Stimulated activated naive CD4-positive, alpha-beta T cell (primary cell): ENCODE measurements at regions not wholly inside any gene's neighbourhood (a gene's known extent, or its start where the extent isn't known, plus 50 kb on each side); places are given as distances from the start of the nearest gene placed in this dataset.

ENCODE experiments used
- DNase-seq, 6 experiments: peaks; one replicate each; lab custom pipeline; 2025; lab: John Stamatoyannopoulos, UW

GRCh38 chr10:130869179-130869841 lies 442.2 kb downstream of the TCERG1L start:
- no peak for DNase-seq

DNA sequence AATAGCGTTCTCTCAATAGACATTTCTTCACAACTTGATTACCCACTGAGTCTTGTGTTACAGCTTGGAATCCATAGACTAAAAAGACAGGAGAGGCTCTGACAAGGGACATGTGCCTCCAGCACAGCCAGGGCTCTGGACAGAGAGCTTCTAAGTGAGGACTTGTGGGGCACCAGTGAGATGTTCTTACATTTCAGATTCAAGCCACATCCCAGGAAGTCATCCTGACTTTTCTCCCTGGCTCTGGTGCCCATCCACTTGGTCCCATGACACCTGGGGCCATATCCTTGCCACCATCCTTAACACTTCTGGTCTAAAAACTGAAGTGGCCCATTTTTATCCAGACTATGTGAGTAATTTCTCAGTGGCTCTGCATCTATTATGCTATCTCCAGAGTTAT lies 440.1 kb downstream of the TCERG1L start:
- no peak for DNase-seq

DNA sequence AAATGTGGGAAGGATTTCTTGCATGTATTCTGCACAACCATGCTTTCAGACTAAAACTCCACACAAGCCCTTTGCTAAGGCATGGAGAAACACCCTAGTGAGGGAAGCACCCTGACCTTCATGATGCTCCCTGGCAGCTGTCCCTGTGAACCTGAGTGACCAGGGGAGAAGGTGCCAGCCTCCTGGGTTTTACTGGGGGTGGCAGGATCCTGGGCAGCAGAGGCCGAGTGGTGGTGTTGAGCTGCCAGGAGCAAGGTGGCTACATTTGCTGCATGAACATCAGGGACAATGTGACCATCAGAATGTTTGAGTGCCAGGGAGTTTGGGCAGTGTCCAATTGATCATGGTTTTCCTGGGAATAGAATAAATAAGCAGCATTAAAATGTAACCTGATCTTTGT lies 437.9 kb downstream of the TCERG1L start:
- no peak for DNase-seq

GRCh38 chr10:130875116-130875515 lies 436.4 kb downstream of the TCERG1L start:
- no peak for DNase-seq

- no peak for DNase-seq
Measured at GRCh38 chr10:130875897-130876472, 435.5 kb downstream of the TCERG1L start.

DNA sequence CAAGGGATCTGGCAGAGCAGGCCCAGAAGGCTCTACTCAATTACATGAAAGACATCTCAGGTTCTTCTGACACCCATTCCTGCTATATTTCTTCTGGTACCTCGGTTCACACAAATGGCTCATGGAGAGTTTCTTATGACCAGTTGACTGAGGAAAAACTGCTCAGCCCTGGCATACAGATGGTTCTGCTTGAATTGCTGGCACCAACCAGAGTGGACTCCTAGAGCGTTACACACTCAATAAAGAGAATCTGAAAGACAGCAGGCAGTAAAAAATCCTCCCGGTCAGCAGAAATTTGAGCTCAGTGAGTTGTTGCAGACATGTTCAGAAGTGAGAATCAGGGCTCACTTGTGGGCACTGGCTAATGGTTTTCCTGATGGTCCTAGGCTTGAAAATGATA lies 434.4 kb downstream of the TCERG1L start:
- no peak for DNase-seq

DNA sequence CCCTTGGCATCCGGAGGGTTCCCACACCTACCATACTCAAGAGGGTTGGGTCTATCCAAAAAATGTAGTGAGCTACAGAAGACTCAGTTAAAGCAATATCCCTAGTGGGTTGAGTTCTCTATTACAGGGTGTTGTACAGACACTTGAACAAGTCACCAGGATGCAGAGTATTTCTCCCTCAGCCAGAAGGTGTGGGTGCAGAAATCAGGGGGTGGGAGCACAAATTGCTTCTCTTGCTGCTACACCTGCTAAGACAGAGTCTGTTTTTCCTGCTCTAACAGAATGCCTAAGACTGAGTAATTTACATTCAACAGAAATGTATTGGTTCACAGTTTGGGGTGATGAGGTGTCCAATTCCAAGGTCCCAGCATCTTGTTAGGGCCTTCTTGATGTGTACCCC lies 433.4 kb downstream of the TCERG1L start:
- no peak for DNase-seq

DNA sequence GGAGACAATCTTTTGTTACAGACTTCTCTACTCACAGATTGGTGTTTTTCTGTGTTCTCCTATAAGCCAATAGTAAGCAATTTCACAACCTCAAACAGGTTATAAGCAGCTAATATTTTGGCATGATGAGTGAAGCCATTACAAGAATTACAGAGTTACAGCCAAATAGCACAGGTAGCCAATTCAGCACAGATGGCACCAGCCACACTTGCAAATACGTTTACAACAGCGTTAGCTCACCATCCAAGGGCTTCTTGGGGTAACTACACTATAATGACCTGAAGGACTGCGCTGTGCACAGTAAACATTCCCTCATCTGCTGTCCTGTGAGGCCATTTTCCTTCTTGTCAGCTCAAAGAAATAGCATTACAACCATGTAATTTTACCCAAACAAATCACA lies 428.6 kb downstream of the TCERG1L start:
- no peak for DNase-seq

DNA sequence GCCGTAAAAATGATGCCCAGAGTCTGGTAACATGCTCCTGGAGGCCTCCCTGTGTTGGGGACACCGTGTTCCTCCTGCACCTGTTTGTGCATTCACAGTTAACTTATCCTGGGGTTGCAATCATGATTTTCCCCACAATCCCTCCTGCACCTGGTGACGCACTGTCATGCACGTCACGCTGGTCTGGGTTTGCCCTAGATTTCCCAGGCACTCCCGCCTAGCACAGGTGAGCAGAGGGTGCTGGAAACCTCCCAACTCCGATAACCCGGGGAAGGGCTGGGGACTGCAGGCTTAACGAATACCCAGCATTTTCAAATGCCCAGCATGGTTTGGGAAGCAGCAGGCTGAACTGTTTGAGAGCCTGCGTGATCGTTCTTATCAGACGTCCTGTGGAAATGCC lies 427.1 kb downstream of the TCERG1L start:
- DNase-seq: no peak

GRCh38 chr10:130885021-130885655 lies 426.4 kb downstream of the TCERG1L start:
- no peak for DNase-seq

- no peak for DNase-seq
Measured at GRCh38 chr10:130887170-130887569, 424.4 kb downstream of the TCERG1L start.

- no peak for DNase-seq
Measured at GRCh38 chr10:130888493-130888892, 423.0 kb downstream of the TCERG1L start.

- DNase-seq: no peak
Measured at GRCh38 chr10:130889240-130889639, 422.3 kb downstream of the TCERG1L start.

GRCh38 chr10:130889780-130890179 lies 421.7 kb downstream of the TCERG1L start:
- DNase-seq: no peak

DNA sequence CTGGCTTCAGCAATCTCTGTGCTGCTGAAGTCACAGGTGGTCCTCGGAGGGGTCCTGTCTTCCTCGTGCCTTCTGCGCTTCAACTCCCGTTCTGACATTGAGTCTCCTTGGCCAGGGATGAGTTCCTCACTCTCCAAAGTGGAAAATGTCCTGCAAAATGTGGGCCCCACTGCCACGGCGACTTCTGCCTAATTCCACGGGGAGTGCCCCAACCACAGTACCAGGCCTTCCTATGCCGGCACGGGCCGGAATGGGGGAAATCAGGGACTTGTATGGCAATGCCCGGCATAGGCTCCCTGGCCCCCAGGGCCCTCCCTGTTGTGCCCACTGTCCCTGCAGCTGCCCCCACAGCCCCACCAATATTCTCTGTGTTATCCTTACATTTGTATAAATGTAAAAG lies 420.5 kb downstream of the TCERG1L start:
- DNase-seq: no peak

DNA sequence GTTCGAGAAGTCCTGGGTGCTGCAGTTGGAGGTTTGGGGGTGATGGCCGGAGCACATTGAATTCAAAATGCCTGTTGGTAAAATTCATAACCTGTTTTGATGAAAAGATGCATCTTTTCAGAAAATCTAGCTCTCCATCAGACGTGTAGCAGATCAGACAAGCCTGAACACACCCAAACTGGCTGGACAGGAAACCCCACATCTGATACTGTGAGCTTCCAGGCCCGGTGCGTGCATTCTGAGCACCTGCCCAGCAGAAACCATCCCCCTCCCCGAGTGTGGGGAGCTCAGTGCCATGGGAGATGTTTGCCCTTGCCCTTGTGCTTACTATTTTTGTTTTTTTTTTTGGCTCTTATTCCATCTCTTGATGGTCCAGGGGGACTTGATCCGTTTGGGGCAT lies 417.1 kb downstream of the TCERG1L start:
- DNase-seq: no peak

DNA sequence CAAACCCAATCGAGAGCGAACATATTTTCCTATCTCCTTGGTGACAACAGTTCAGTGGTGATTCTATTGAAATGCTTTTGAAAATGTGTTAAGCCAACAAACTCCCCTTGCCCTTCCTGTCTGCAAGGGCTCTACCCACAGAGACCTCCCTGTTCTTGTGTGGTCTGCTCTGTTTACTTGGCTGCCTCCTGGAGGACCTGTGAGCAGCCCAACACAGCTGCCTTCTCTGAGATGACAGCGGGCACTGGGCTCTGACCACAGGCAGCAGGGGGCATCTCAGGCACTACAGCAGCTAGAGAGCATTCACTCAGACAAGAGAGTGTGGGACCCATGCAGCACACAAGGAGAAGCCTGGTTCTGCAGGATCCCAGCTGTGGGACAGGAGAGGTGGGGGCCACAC lies 416.4 kb downstream of the TCERG1L start:
- DNase-seq: no peak

GRCh38 chr10:130897815-130898214 lies 413.7 kb downstream of the TCERG1L start:
- DNase-seq: no peak

GRCh38 chr10:130898381-130898780 lies 413.1 kb downstream of the TCERG1L start:
- no peak for DNase-seq

DNA sequence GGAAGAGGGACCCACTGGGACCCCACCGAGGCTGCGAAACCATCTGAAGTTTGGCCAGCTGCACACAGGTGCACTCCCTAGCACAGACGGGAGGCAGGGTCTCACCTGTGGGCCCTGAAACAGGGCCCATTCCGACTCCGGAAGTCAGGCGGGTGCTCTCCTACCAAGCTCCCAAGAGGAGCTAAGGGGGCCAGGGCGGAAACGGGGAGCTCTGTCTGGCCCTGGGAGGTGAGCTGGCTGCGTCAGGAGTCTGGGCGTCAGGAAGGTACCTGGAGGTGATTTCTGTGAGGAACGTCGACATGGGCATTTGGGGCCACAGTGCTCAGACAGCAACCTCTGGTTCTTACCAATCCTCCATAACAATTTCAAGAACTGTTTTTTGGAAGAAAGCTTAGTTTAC lies 411.7 kb downstream of the TCERG1L start:
- DNase-seq: no peak

DNA sequence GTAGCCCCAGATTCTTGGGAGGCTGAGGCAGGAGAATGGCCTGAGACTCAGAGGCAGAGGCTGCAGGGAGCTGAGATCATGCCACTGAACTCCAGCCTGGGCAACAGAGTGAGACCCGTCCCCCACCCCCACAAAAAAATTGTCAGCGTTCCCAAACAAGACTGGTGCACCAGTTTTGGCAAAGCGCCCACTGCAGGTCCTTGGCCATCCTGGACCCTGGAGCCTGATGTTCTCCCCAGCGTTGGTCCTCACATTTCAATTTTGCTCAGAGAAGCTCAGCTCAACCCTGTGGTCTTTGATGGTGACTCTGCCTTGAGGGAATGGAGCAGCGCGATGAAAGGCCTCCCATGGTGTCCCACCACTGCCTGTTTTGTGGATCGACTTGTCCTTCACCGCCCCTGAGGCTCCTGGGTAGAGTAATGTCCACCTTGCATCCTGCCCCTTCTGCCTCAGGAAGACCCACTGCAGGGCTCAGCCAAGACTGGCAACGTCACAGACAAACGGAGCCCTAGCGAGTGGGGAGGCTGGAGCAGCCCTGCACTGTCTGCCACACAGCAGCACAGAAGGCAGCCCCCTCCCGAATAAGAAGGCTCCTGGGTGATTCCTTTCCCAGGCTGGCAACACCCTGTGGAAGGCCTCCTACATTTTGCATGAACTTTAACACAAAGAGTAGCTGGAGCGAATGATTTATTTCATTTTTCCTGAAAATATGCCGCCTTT lies 410.9 kb downstream of the TCERG1L start:
- no peak for DNase-seq

DNA sequence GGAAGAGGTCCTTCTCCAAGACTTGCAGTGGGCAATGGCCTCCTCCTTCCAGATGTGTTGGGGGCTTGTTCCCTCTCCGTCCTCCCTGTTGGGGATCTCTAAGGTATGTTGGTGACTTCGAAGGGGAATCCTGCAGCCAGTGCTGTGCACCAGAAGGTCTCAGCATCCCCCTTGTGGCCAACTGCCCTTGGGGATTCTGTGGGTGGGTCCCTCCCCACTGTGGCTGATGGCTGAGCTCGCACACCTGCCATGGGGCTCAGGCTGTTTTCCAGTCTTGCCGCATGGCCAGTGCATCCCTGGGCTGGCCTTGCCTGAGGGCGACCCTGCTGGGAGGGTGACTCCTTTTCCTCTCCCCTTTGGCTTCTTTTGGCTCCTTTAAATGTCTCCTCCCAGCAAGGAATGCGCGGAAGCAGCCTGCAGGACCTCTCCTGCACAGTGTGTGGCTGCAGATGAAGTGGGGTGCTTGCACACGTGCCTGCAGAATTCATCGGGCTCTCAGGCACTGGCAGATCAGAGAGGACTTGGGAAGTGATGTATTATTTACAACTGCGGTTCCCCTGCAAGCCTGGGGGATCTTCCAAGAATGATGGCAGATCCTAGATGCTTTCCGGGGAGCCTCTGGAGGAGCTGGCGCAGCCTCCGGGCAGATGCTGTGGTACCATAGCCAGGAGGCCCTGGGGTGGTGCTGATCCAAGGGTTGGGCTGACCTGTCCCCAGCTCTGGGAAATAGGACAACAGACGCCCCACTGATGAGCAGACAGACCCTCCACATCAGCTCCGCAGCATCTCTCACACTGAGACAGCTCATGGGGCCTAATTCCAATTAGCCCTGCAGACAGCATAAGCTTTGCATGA lies 410.0 kb downstream of the TCERG1L start:
- no peak for DNase-seq
